DOHH2 (cell line): ENCODE measurements at regions not wholly inside any gene's neighbourhood (a gene's known extent, or its start where the extent isn't known, plus 50 kb on each side); places are given as distances from the start of the nearest gene placed in this dataset.

Experiments used
- EZH2phosphoT487 ChIP-seq: fragments of 200-600 bp; sonication (generic); IDR thresholded peaks from 2 replicates; pipeline ENCODE4 v1.6.1; 2017; ENCODE audit warnings: borderline replicate concordance, mild to moderate bottlenecking, antibody characterized with exemption, low read length, moderate library complexity, mixed read lengths
- TF ChIP-seq, protein P1 (sequence below): fragments of 200-600 bp; sonication (generic); IDR thresholded peaks from one replicate; pipeline ENCODE4 v1.5.1; 2014; ENCODE audit warnings: antibody characterized with exemption, mild to moderate bottlenecking, low read depth, low read length; ENCODE audit not compliant: poor library complexity, severe bottlenecking

DNA sequence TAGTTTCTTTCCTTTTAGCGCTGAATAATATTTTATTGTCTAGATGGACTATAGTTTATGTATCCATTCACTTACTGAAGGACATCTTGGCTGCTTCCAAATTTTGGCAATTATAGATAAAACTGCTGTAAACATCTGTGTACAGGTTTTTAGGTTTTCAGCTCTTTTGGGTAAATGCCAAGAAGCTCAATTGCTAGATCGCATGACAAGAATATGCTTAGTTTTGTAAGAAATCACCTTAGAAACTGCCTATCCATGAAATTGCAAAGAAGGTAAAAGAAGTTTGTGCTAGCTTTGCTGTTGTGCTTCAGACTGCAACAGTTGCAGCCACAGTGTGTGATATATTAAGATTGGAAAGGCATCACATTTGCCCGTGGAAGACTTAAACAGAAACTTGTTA is 103.2 kb upstream of the TNS3 start:
- TF ChIP-seq, protein P1, sequence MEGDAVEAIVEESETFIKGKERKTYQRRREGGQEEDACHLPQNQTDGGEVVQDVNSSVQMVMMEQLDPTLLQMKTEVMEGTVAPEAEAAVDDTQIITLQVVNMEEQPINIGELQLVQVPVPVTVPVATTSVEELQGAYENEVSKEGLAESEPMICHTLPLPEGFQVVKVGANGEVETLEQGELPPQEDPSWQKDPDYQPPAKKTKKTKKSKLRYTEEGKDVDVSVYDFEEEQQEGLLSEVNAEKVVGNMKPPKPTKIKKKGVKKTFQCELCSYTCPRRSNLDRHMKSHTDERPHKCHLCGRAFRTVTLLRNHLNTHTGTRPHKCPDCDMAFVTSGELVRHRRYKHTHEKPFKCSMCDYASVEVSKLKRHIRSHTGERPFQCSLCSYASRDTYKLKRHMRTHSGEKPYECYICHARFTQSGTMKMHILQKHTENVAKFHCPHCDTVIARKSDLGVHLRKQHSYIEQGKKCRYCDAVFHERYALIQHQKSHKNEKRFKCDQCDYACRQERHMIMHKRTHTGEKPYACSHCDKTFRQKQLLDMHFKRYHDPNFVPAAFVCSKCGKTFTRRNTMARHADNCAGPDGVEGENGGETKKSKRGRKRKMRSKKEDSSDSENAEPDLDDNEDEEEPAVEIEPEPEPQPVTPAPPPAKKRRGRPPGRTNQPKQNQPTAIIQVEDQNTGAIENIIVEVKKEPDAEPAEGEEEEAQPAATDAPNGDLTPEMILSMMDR = no peak
- no peak for TF ChIP-seq EZH2phosphoT487
